Activated T-helper 17 cell treated with anti-CD3 and anti-CD28 coated beads, Interleukin-2, amount 50 U/mL, for 72 hours (primary cell): ENCODE measurements at regions not wholly inside any gene's neighbourhood (a gene's known extent, or its start where the extent isn't known, plus 50 kb on each side); places are given as distances from the start of the nearest gene placed in this dataset.

ENCODE experiments used
- ATAC-seq: fragments of 150-1000 bp; cut with Tn5 transposase; replicated peaks from 2 replicates; pipeline ENCODE4 v1.10.0; 2021; ENCODE audit warnings: mild to moderate bottlenecking, moderate library complexity
- H3K27ac Mint-ChIP-seq: one replicate; pipeline ENCODE4 v1.8.0; 2022; ENCODE audit warnings: mixed read lengths
- H3K27me3 Mint-ChIP-seq: one replicate; pipeline ENCODE4 v1.8.0; 2022; ENCODE audit warnings: mixed read lengths
- H3K36me3 Mint-ChIP-seq: one replicate; pipeline ENCODE4 v1.8.0; 2022; ENCODE audit warnings: low read depth, mild to moderate bottlenecking, mixed read lengths
- H3K4me1 Mint-ChIP-seq: one replicate; pipeline ENCODE4 v1.8.0; 2022; ENCODE audit warnings: mixed read lengths
- H3K4me3 Mint-ChIP-seq: one replicate; pipeline ENCODE4 v1.8.0; 2022; ENCODE audit warnings: mild to moderate bottlenecking, mixed read lengths
- H3K9me3 Mint-ChIP-seq: one replicate; pipeline ENCODE4 v1.8.0; 2022; ENCODE audit warnings: mixed read lengths

GRCh38 chr17:83144421-83145357 lies 65.3 kb downstream of the METRNL start:
- Mint-ChIP-seq H3K27ac (no peak overlapping the region), H3K4me3 (no peak overlapping the region), H3K4me1 (no peaks in the 10 kb centered on the region), H3K27me3 (peaks cover 15% of the 10 kb centered on the region), H3K9me3 (peaks cover 6% of the 10 kb centered on the region), H3K36me3 (no peaks in the 10 kb centered on the region)
- no peak for ATAC-seq

- Mint-ChIP-seq H3K4me3 (no peak overlapping the region), H3K9me3 (peaks cover 6% of the 10 kb centered on the region), H3K36me3 (no peaks in the 10 kb centered on the region), H3K27ac (no peak overlapping the region), H3K27me3 (peaks cover 15% of the 10 kb centered on the region), H3K4me1 (no peaks in the 10 kb centered on the region)
- ATAC-seq, result no peak
These were observed 65.9 kb downstream of the METRNL start for GRCh38 chr17:83145358-83145738.

- peaks cover 15% of the 10 kb centered on the region for H3K27me3 Mint-ChIP-seq
- no peaks in the 10 kb centered on the region for H3K36me3 Mint-ChIP-seq
- no peak overlapping the region for H3K27ac Mint-ChIP-seq
- H3K9me3 Mint-ChIP-seq, result peaks cover 6% of the 10 kb centered on the region
- no peak overlapping the region for H3K4me3 Mint-ChIP-seq
- no peaks in the 10 kb centered on the region for H3K4me1 Mint-ChIP-seq
- no peak for ATAC-seq
These were observed 66.4 kb downstream of the METRNL start for GRCh38 chr17:83145831-83146230.

- H3K9me3 Mint-ChIP-seq, result peaks cover 6% of the 10 kb centered on the region
- no peak overlapping the region for H3K4me3 Mint-ChIP-seq
- H3K27ac Mint-ChIP-seq, result no peak overlapping the region
- no peaks in the 10 kb centered on the region for H3K4me1 Mint-ChIP-seq
- H3K27me3 Mint-ChIP-seq, result peaks cover 15% of the 10 kb centered on the region
- no peak for ATAC-seq
- no peaks in the 10 kb centered on the region for H3K36me3 Mint-ChIP-seq
These were observed 66.9 kb downstream of the METRNL start for GRCh38 chr17:83146347-83146746.

- Mint-ChIP-seq H3K36me3 (no peaks in the 10 kb centered on the region), H3K9me3 (peaks cover 1% of the 10 kb centered on the region), H3K27ac (no peak overlapping the region), H3K4me1 (no peaks in the 10 kb centered on the region), H3K4me3 (no peak overlapping the region), H3K27me3 (peaks cover 11% of the 10 kb centered on the region)
- ATAC-seq, result no peak
These were observed 67.9 kb downstream of the METRNL start for GRCh38 chr17:83147280-83147679.

- Mint-ChIP-seq H3K36me3 (no peaks in the 10 kb centered on the region), H3K9me3 (no peaks in the 10 kb centered on the region), H3K4me3 (no peak overlapping the region), H3K27ac (no peak overlapping the region), H3K27me3 (peaks cover 7% of the 10 kb centered on the region), H3K4me1 (no peaks in the 10 kb centered on the region)
- no peak for ATAC-seq
These were observed 69.1 kb downstream of the METRNL start for GRCh38 chr17:83148317-83149028.

- no peak overlapping the region for H3K27ac Mint-ChIP-seq
- no peaks in the 10 kb centered on the region for H3K9me3 Mint-ChIP-seq
- no peaks in the 10 kb centered on the region for H3K36me3 Mint-ChIP-seq
- H3K4me3 Mint-ChIP-seq, result no peak overlapping the region
- no peak for ATAC-seq
- peaks cover 7% of the 10 kb centered on the region for H3K27me3 Mint-ChIP-seq
- no peaks in the 10 kb centered on the region for H3K4me1 Mint-ChIP-seq
These were observed 69.8 kb downstream of the METRNL start for GRCh38 chr17:83149029-83149725.

- no peaks in the 10 kb centered on the region for H3K36me3 Mint-ChIP-seq
These were observed 70.4 kb downstream of the METRNL start for GRCh38 chr17:83149761-83150251.

GRCh38 chr17:83150369-83151055 lies 71.1 kb downstream of the METRNL start:
- no peak for ATAC-seq
- Mint-ChIP-seq H3K36me3 (no peaks in the 10 kb centered on the region), H3K27me3 (peaks cover 3% of the 10 kb centered on the region), H3K27ac (no peak overlapping the region), H3K9me3 (no peaks in the 10 kb centered on the region), H3K4me1 (no peaks in the 10 kb centered on the region), H3K4me3 (no peak overlapping the region)

More at GRCh38 chr17:83149761-83150251, 70.4 kb downstream of the METRNL start:
- H3K9me3 Mint-ChIP-seq, result no peaks in the 10 kb centered on the region
- no peak overlapping the region for H3K4me3 Mint-ChIP-seq
- H3K27ac Mint-ChIP-seq, result no peak overlapping the region
- no peak for ATAC-seq
- no peaks in the 10 kb centered on the region for H3K4me1 Mint-ChIP-seq
- peaks cover 7% of the 10 kb centered on the region for H3K27me3 Mint-ChIP-seq

GRCh38 chr17:83151056-83151441 lies 71.6 kb downstream of the METRNL start:
- Mint-ChIP-seq H3K4me1 (no peaks in the 10 kb centered on the region), H3K27me3 (peaks cover 3% of the 10 kb centered on the region), H3K27ac (no peak overlapping the region), H3K4me3 (no peak overlapping the region), H3K36me3 (no peaks in the 10 kb centered on the region), H3K9me3 (no peaks in the 10 kb centered on the region)
- ATAC-seq, result no peak

- no peaks in the 10 kb centered on the region for H3K9me3 Mint-ChIP-seq
- H3K27ac Mint-ChIP-seq, result no peak overlapping the region
These were observed 72.2 kb downstream of the METRNL start for GRCh38 chr17:83151442-83152226.

GRCh38 chr17:83152227-83152744 lies 72.9 kb downstream of the METRNL start:
- no peak for ATAC-seq
- no peaks in the 10 kb centered on the region for H3K27me3 Mint-ChIP-seq
- no peak overlapping the region for H3K27ac Mint-ChIP-seq
- no peaks in the 10 kb centered on the region for H3K36me3 Mint-ChIP-seq
- H3K9me3 Mint-ChIP-seq, result no peaks in the 10 kb centered on the region
- H3K4me3 Mint-ChIP-seq, result no peak overlapping the region
- H3K4me1 Mint-ChIP-seq, result no peaks in the 10 kb centered on the region

More at GRCh38 chr17:83151442-83152226, 72.2 kb downstream of the METRNL start:
- Mint-ChIP-seq H3K27me3 (no peaks in the 10 kb centered on the region), H3K4me3 (no peak overlapping the region), H3K4me1 (no peaks in the 10 kb centered on the region), H3K36me3 (no peaks in the 10 kb centered on the region)
- ATAC-seq, result no peak
